ENCODE measurements at regions not wholly inside any gene's neighbourhood (a gene's known extent, or its start where the extent isn't known, plus 50 kb on each side); places are given as distances from the start of the nearest gene placed in this dataset.

DNA sequence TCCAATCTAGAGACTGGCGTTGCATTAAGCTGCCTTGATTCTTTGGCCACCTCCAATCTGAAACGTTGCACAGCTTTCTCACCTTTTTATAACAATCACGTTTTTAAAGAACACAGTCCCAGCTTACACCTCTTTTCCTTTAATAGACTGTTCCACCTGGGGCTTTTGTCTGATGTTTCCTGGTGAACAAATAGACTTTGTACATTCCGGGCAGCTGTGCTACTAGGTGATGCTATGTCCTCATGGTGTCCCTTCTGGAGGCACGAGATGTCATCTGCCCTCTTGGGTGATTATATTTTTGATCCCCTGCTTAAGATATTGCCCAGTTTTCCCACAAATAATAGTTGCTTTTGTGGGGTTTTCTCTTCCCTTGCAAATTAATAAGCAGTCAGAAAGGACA is 225.5 kb downstream of the SOX9 start:
- H3K4me3 ChIP-seq (ENCODE audit: low read depth, low read length): no peak overlapping the region

DNA sequence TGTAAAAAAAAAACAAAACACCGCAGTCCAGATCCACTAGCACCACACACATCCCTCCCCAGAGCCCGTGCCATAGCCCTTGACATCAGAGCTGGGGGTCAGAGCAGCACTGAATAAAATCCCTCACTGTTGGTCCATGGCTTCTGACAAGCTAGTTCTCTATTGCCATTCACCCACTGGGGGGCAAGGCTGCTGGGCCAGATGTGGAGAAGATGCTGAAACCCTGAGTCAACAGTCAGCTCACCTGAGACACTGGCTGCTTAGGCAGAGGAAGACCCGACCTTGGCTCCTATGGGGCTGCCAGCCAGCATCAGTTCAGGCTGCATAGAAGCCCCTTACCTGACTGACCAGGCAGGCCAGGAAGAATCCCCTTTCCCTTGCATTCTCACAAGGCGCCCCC is 228.2 kb downstream of the SOX9 start:
- TF ChIP-seq, protein P1, sequence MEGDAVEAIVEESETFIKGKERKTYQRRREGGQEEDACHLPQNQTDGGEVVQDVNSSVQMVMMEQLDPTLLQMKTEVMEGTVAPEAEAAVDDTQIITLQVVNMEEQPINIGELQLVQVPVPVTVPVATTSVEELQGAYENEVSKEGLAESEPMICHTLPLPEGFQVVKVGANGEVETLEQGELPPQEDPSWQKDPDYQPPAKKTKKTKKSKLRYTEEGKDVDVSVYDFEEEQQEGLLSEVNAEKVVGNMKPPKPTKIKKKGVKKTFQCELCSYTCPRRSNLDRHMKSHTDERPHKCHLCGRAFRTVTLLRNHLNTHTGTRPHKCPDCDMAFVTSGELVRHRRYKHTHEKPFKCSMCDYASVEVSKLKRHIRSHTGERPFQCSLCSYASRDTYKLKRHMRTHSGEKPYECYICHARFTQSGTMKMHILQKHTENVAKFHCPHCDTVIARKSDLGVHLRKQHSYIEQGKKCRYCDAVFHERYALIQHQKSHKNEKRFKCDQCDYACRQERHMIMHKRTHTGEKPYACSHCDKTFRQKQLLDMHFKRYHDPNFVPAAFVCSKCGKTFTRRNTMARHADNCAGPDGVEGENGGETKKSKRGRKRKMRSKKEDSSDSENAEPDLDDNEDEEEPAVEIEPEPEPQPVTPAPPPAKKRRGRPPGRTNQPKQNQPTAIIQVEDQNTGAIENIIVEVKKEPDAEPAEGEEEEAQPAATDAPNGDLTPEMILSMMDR (IDR thresholded peaks at IDR 0.05; ENCODE audit: insufficient read depth, low read length, missing control alignments): no peak
- ChIA-PET POLR2A (no interaction called here), CTCF (no interaction called here)
- H3K4me3 ChIP-seq (ENCODE audit: low read depth, low read length): no peak overlapping the region
- DNase-seq (ENCODE audit: low read depth, low spot score): no peak

More for the DNA sequence above, 225.5 kb downstream of the SOX9 start:
- TF ChIP-seq, protein P1 (IDR thresholded peaks at IDR 0.05; ENCODE audit: insufficient read depth, low read length, missing control alignments): no peak
- CTCF ChIA-PET: interaction anchor here (1.5 to 1.7 kb wide), 2 partner anchors 10 to 15 kb away, joined by 4 read pairs; no protein-coding TSS in a partner anchor
- DNase-seq (ENCODE audit: low read depth, low spot score): no peak
- POLR2A ChIA-PET: no interaction called here

DNA sequence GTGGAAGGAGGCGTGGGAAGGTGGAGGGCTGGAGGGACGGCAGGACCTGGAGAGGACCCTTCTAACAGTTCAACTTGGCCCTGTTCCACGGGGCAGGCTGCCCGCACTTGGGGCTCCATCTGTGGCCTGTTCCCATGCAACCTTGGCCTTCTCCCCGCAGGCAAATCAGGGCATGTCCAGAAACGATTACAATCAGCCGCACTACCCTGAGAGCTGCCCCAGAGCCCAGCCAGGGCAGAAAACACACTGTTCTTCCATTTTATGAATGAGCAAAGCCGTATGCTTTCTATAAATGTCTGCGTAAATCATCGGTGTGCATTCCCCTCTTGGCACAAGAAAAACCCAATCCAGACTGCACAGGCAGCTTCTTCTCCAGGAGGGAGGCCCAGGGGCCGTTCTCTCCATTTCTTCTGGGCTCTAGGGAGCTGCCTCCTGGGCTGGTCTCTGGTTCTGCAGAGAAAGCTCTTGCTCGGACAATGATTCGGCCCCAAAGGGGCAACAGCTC is 228.7 kb downstream of the SOX9 start:
- ChIA-PET CTCF (interaction anchor here (1.2 kb wide), 1 partner anchor 207 kb away, joined by 3 read pairs; no protein-coding TSS in a partner anchor), POLR2A (no interaction called here)
- H3K4me3 ChIP-seq (ENCODE audit: low read depth, low read length): no peak overlapping the region
- TF ChIP-seq, protein P1 (IDR thresholded peaks at IDR 0.05; ENCODE audit: insufficient read depth, low read length, missing control alignments): no peak
- DNase-seq (ENCODE audit: low read depth, low spot score): no peak

DNA sequence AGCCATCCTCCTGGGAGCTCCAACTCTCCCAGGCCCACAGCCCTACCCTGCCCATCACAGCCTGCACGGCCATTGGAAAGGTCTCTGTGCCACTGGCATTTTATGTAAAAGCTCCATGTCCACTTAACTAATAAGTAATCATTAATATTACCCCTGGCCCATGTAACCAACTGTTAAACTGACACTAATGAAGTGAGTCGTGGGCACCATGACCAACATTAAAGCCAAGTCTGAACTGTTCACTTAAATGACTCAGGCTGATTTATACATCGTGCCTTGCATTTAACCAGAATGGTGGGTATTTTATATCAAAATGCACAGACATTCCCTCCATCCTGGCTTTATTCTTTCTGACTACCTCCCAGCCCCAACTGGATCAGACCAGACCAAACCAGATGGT is 229.3 kb downstream of the SOX9 start:
- DNase-seq (ENCODE audit: low read depth, low spot score): no peak
- no peak overlapping the region for H3K4me3 ChIP-seq (ENCODE audit: low read depth, low read length)
- CTCF ChIA-PET: interaction anchor here (1.2 kb wide), 1 partner anchor 206 kb away, joined by 3 read pairs; no protein-coding TSS in a partner anchor
- TF ChIP-seq, protein P1 (IDR thresholded peaks at IDR 0.05; ENCODE audit: insufficient read depth, low read length, missing control alignments): no peak
- POLR2A ChIA-PET: no interaction called here

DNA sequence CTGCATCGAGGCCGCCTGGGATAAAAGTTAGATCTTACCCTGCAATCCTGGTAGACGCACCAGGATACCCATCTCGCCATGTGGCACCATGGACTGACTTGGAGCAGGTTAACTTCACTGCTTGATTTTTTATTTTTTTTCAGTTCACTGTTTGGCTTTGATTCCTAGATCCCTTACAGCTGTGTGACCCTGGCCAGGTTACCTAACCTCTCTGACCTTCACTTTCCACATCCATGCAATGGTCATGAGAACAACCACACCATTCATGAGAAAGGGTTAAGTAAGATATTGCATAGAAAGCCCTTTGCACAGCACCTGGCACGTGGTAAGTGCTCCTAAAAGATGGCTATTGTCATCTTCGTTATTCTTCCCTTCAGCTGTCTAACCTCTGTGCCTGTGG is 230.5 kb downstream of the SOX9 start:
- ChIA-PET POLR2A (no interaction called here), CTCF (no interaction called here)
- no peak for DNase-seq (ENCODE audit: low read depth, low spot score)

DNA sequence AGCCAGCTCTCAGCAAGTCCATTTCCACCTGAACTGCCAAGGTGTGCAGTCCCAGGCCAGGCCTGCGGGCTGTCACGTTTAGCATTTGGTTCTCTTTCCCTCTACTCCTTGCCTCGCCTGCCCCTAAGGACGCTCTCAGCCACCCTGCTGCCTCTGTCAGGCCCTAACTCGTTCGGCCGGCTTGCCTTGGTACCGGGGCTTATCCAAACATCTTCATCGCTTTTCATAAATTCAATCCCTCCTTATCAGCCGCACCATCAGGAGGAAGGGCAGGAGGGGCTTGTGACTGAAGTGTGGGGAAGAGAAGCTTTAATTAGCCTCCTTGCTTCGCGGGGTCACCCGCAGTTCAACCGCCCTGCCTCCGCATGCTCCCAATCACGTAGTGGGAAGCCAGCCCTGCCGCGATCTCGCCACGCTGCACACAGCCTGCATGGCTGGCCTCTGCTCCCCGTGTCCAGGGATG is 231.1 kb downstream of the SOX9 start:
- ChIA-PET CTCF (no interaction called here), POLR2A (no interaction called here)
- TF ChIP-seq, protein P1 (IDR thresholded peaks at IDR 0.05; ENCODE audit: insufficient read depth, low read length, missing control alignments): no peak
- H3K4me3 ChIP-seq (ENCODE audit: low read depth, low read length): no peak overlapping the region
- DNase-seq (ENCODE audit: low read depth, low spot score): no peak

More for the DNA sequence above, 230.5 kb downstream of the SOX9 start:
- TF ChIP-seq, protein P1 (IDR thresholded peaks at IDR 0.05; ENCODE audit: insufficient read depth, low read length, missing control alignments): no peak
- H3K4me3 ChIP-seq (ENCODE audit: low read depth, low read length): no peak overlapping the region
